ENCODE measurements at regions not wholly inside any gene's neighbourhood (a gene's known extent, or its start where the extent isn't known, plus 50 kb on each side); places are given as distances from the start of the nearest gene placed in this dataset.

DNA sequence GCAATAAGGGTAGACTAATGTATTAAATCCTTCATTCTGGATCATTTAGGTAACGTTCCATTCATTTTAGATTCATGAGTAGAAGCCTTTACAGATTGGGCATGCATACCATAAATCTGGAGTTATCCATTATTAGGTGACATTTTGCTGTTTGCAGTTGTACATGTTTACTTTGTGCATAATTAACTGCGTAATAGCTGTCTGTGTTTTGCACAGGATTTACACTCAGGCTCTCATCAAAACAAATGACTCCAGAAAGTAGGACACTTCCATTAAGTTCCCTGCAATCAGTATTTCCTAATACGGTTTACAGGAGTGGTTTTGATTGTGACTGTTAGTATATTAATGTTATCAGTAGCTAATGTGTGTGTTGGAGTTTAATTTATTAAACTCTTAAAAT is 997.4 kb downstream of the HACE1 start:
- intact Hi-C loops (cut with micrococcal nuclease) (no loop called here), in situ Hi-C loops (cut with MboI) (no loop called here)
- no peaks in the 10 kb centered on the region for H3K27me3 ChIP-seq (ENCODE audit: control insufficient read depth in 2 of 2, insufficient read depth in 2 of 2, low read length in 2 of 2)
- H3K27ac ChIP-seq (ENCODE audit: extremely low read depth, low read depth, low read length) = no peak overlapping the region
- H3K36me3 ChIP-seq (ENCODE audit: control insufficient read depth, insufficient read depth, low read length) = no peaks in the 10 kb centered on the region
- no TSS peak for BruUV-seq (replicated peaks)
- H3K9ac ChIP-seq (ENCODE audit: insufficient read depth in 1 of 2, low read depth in 2 of 2, low read length in 2 of 2) = no peak overlapping the region
- ChIA-PET CTCF (ENCODE audit: low intra/inter-chr PET ratio) (no interaction called here), POLR2A (no interaction called here)
- ATAC-seq (no peak), FAIRE-seq (no peak), DNase-seq (ENCODE audit: extremely low read depth in 1 of 4, low spot score in 3 of 4) (no peak)
- no peak overlapping the region for H3K4me3 ChIP-seq
- H3K79me2 ChIP-seq (ENCODE audit: control insufficient read depth, insufficient read depth, low read length) = no peaks in the 10 kb centered on the region
- H2AFZ ChIP-seq (ENCODE audit: low read depth, low read length) = no peak overlapping the region
- H4K20me1 ChIP-seq (replicated peaks; ENCODE audit: control insufficient read depth, insufficient read depth, low read length) = no peaks in the 10 kb centered on the region
- TF ChIP-seq, protein P1, sequence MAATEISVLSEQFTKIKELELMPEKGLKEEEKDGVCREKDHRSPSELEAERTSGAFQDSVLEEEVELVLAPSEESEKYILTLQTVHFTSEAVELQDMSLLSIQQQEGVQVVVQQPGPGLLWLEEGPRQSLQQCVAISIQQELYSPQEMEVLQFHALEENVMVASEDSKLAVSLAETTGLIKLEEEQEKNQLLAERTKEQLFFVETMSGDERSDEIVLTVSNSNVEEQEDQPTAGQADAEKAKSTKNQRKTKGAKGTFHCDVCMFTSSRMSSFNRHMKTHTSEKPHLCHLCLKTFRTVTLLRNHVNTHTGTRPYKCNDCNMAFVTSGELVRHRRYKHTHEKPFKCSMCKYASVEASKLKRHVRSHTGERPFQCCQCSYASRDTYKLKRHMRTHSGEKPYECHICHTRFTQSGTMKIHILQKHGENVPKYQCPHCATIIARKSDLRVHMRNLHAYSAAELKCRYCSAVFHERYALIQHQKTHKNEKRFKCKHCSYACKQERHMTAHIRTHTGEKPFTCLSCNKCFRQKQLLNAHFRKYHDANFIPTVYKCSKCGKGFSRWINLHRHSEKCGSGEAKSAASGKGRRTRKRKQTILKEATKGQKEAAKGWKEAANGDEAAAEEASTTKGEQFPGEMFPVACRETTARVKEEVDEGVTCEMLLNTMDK (IDR thresholded peaks at IDR 0.05; ENCODE audit: borderline replicate concordance, insufficient read depth, low read depth, low read length, poor library complexity, severe bottlenecking) = no peak
- no peak for TF ChIP-seq CBX1 (IDR thresholded peaks at IDR 0.05; ENCODE audit: low read depth)
- no peak for TF ChIP-seq PRMT5 (CRISPR knock-in tag; IDR thresholded peaks at IDR 0.05)
- no peak for TF ChIP-seq WHSC1 (IDR thresholded peaks at IDR 0.05; ENCODE audit: low read length)
- no peak for TF ChIP-seq ARID2 (IDR thresholded peaks at IDR 0.05)
- no peak for TF ChIP-seq EP400 (IDR thresholded peaks at IDR 0.05)
- TF ChIP-seq SRF (CRISPR knock-in tag; IDR thresholded peaks at IDR 0.05) = no peak
- no peak for TF ChIP-seq TGIF2 (CRISPR knock-in tag; IDR thresholded peaks at IDR 0.05)
- no peak for TF ChIP-seq PCBP2 (IDR thresholded peaks at IDR 0.05; ENCODE audit: low read depth, low read length, poor library complexity, severe bottlenecking)
- TF ChIP-seq SAP30 (IDR thresholded peaks at IDR 0.05; ENCODE audit: borderline replicate concordance, insufficient read depth, low read depth, low read length, poor library complexity, severe bottlenecking) = no peak
- TF ChIP-seq SMARCA4 (IDR thresholded peaks at IDR 0.05) = no peak
- no peak for TF ChIP-seq ETS2 (tag; IDR thresholded peaks at IDR 0.05; ENCODE audit: borderline replicate concordance, poor library complexity, severe bottlenecking)
- H3K4me2 ChIP-seq (ENCODE audit: insufficient read depth, low read length) = no peak overlapping the region
- 0% methylated on average over 3 of the region's 3 CpGs for WGBS (ENCODE audit: insufficient coverage, low coverage, missing lambda C conversion rate)
- H3K9me1 ChIP-seq (ENCODE audit: control insufficient read depth, insufficient read depth, low read length) = no peaks in the 10 kb centered on the region
- no peaks in the 10 kb centered on the region for H3K4me1 ChIP-seq (replicated peaks in 1 of 2; ENCODE audit: control insufficient read depth in 2 of 2, insufficient read depth in 2 of 2, low read length in 2 of 2)
- no peaks in the 10 kb centered on the region for H3K9me3 ChIP-seq (replicated peaks; ENCODE audit: control insufficient read depth, insufficient read depth, low read depth, low read length)
